Activated CD8-positive, alpha-beta T cell treated with anti-CD3 and anti-CD28 coated beads for 36 hours (primary cell): ENCODE measurements at regions not wholly inside any gene's neighbourhood (a gene's known extent, or its start where the extent isn't known, plus 50 kb on each side); places are given as distances from the start of the nearest gene placed in this dataset.

ENCODE experiments used
- ATAC-seq: fragments of 200-7000 bp; cut with Tn5 transposase; one replicate; pipeline ENCODE4 v1.10.0; 2021; ENCODE audit warnings: mild to moderate bottlenecking, moderate library complexity
- CTCF ChIA-PET: fragments of 350-600 bp; sonication (Branson Sonifier 250); formaldehyde crosslinking; loops from one replicate; lab custom pipeline; 2021; ENCODE audit warnings: antibody characterized with exemption; lab: Charles Lee
- POLR2A ChIA-PET: fragments of 350-600 bp; sonication (Branson Sonifier 250); formaldehyde crosslinking; loops from one replicate; lab custom pipeline; 2021; ENCODE audit warnings: antibody characterized with exemption; lab: Charles Lee
- DNase-seq: peaks from one replicate; pipeline ENCODE4 v3.0.0-alpha.2; 2020
- H3K27ac Mint-ChIP-seq: one replicate; pipeline ENCODE4 v1.8.0; 2021; ENCODE audit warnings: mild to moderate bottlenecking, mixed read lengths
- H3K27me3 Mint-ChIP-seq: one replicate; pipeline ENCODE4 v1.8.0; 2021; ENCODE audit warnings: mixed read lengths
- H3K36me3 Mint-ChIP-seq: one replicate; pipeline ENCODE4 v1.8.0; 2021; ENCODE audit warnings: low read depth, mixed read lengths
- H3K4me1 Mint-ChIP-seq: one replicate; pipeline ENCODE4 v1.8.0; 2021; ENCODE audit warnings: low read depth, mixed read lengths
- H3K4me3 Mint-ChIP-seq: one replicate; pipeline ENCODE4 v1.8.0; 2021; ENCODE audit warnings: mild to moderate bottlenecking, moderate library complexity, mixed read lengths
- H3K9me3 Mint-ChIP-seq: one replicate; pipeline ENCODE4 v1.8.0; 2021; ENCODE audit warnings: mixed read lengths
- intact Hi-C: fragments of 100-400 bp; cut with micrococcal nuclease; formaldehyde crosslinking; loops from one replicate; pipeline ENCODE4 v1.10.0; 2022
- TF ChIP-seq, protein P1 (sequence below): fragments of 200-600 bp; IDR thresholded peaks from one replicate; pipeline ENCODE4 v1.8.0; 2022; ENCODE audit warnings: antibody characterized with exemption, mild to moderate bottlenecking

DNA sequence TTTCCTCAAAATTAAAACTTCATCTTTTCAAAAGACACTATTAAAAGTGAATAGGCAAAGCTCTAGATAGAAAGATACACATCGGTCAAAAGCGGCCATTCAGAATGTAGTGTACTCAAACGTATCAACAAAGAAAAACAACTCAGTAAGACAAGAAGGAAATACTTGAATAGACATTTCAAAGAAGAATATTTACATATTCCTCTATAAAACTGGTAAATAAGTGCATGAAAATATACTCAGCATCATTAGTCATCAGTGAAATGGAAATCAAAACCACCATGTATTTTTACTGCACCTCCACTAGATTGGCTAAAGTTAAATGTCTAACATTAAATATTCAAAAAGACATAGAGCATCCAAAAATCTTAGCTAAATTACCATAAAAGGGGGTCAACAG, 551.1 kb upstream of the SORCS1 start:
- POLR2A ChIA-PET: no interaction called here

DNA sequence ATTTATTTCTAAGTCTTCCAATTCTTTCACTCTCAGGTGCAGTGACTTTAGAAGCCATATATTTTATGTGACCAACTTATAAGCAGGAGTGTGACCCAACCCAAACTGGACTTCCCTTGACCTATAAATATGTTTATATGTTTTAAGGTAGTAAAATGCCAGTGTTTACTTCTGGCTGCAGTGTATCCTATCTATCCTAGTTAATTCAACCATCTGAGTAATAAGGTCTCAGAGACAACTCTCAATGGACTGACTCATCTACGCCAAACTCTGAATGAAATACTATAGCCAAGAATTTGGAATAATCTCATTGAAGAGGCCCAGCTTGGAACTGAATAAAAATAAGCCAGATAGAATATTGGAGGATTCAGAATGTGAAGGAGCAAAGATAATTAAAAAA, 544.5 kb upstream of the SORCS1 start:
- ATAC-seq (no peak), DNase-seq (no peak)
- no peaks in the 10 kb centered on the region for H3K36me3 Mint-ChIP-seq
- intact Hi-C loops: no loop called here
- TF ChIP-seq, protein P1, sequence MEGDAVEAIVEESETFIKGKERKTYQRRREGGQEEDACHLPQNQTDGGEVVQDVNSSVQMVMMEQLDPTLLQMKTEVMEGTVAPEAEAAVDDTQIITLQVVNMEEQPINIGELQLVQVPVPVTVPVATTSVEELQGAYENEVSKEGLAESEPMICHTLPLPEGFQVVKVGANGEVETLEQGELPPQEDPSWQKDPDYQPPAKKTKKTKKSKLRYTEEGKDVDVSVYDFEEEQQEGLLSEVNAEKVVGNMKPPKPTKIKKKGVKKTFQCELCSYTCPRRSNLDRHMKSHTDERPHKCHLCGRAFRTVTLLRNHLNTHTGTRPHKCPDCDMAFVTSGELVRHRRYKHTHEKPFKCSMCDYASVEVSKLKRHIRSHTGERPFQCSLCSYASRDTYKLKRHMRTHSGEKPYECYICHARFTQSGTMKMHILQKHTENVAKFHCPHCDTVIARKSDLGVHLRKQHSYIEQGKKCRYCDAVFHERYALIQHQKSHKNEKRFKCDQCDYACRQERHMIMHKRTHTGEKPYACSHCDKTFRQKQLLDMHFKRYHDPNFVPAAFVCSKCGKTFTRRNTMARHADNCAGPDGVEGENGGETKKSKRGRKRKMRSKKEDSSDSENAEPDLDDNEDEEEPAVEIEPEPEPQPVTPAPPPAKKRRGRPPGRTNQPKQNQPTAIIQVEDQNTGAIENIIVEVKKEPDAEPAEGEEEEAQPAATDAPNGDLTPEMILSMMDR: no peak
- H3K9me3 Mint-ChIP-seq: peaks cover 14% of the 10 kb centered on the region
- ChIA-PET CTCF (no interaction called here), POLR2A (no interaction called here)
- H3K27ac Mint-ChIP-seq: no peak overlapping the region
- H3K27me3 Mint-ChIP-seq: no peaks in the 10 kb centered on the region
- no peaks in the 10 kb centered on the region for H3K4me1 Mint-ChIP-seq
- H3K4me3 Mint-ChIP-seq: no peak overlapping the region

More for the DNA sequence above, 551.1 kb upstream of the SORCS1 start:
- no peak overlapping the region for H3K4me3 Mint-ChIP-seq
- peaks cover 18% of the 10 kb centered on the region for H3K9me3 Mint-ChIP-seq
- DNase-seq: no peak
- H3K4me1 Mint-ChIP-seq: no peaks in the 10 kb centered on the region
- H3K27ac Mint-ChIP-seq: no peak overlapping the region
- TF ChIP-seq, protein P1: no peak
- CTCF ChIA-PET: no interaction called here
- ATAC-seq: no peak
- no peaks in the 10 kb centered on the region for H3K27me3 Mint-ChIP-seq
- intact Hi-C loops: no loop called here
- H3K36me3 Mint-ChIP-seq: no peaks in the 10 kb centered on the region

DNA sequence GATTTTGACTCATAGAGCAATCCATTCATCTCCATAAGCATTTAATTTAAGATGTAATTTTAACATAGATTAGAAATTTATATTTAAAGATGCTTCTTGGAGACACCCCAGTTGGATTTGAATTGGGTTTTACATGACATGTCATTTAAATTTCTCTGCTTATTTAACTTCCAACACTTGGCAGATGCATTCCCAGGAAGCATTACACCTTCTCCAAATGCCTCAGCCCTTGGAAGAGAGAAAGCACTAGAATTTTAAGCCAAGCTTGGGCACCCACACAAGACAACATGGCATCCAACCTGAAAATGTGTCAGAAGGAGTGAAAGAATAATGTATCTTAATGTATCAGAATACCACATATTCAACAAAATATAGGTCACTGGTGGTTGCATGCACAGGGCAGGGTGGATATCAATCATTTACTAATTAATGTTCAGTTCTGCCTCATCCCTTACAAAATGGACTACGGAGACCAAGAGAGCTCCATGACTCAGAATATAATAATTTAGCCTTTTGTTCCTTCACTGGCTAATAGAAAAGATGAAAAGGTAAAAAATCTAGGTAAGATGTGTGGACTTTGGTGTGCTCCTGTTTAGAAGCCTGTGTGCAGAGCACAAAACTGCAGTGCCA, 541.7 kb upstream of the SORCS1 start:
- DNase-seq (no peak), ATAC-seq (no peak)
- no peak overlapping the region for H3K4me3 Mint-ChIP-seq
- CTCF ChIA-PET: no interaction called here
- no peaks in the 10 kb centered on the region for H3K27me3 Mint-ChIP-seq
- no peaks in the 10 kb centered on the region for H3K36me3 Mint-ChIP-seq
- POLR2A ChIA-PET: no interaction called here
- H3K27ac Mint-ChIP-seq: no peak overlapping the region
- H3K9me3 Mint-ChIP-seq: peaks cover 9% of the 10 kb centered on the region
- TF ChIP-seq, protein P1: no peak
- no peaks in the 10 kb centered on the region for H3K4me1 Mint-ChIP-seq
- intact Hi-C loops: no loop called here

DNA sequence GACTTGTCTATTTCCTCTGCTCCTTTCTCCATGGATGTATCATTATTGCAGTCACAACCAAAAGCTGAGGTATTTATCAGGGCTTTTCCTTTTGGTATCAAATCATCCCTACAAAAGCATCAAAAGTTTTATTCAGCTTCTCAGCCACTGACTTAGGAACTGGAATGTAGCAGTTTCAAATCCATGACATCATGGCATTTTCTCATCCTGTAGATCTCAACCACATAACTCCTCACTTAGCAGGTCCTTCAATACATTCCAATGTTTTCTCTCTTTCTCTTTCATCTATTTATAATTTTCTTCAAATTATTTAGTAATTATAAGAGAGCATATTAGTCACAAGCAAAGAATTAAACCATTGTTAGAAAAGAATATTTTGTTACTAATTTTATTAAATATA, 537.4 kb upstream of the SORCS1 start:
- ChIA-PET POLR2A (no interaction called here), CTCF (no interaction called here)
- TF ChIP-seq, protein P1: no peak
- no peak overlapping the region for H3K27ac Mint-ChIP-seq
- H3K36me3 Mint-ChIP-seq: no peaks in the 10 kb centered on the region
- no peaks in the 10 kb centered on the region for H3K27me3 Mint-ChIP-seq
- ATAC-seq: no peak
- H3K4me3 Mint-ChIP-seq: no peak overlapping the region
- no peak for DNase-seq
- peaks cover 3% of the 10 kb centered on the region for H3K9me3 Mint-ChIP-seq
- intact Hi-C loops: no loop called here
- H3K4me1 Mint-ChIP-seq: no peaks in the 10 kb centered on the region

DNA sequence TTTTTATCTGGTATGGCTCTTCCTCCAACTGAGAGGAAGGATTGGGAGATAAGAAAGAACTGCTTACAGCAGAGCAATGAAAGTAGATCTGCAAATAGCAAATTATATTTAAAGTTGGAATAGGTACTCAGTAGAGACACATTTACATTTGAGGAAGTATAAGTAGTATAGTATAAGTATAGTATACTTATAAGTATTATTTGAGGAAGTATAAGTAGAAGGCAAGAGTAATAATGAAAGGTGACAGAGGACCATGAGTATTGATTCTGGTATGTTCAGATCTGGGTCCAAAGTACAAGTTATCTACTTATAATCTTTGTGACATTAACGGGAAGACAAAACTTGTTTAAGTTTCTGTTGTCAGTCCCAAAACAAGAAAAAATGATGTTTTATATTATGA, 527.6 kb upstream of the SORCS1 start:
- Mint-ChIP-seq H3K4me3 (no peak overlapping the region), H3K27ac (no peak overlapping the region), H3K4me1 (no peaks in the 10 kb centered on the region), H3K27me3 (no peaks in the 10 kb centered on the region), H3K9me3 (no peaks in the 10 kb centered on the region), H3K36me3 (no peaks in the 10 kb centered on the region)
- POLR2A ChIA-PET: no interaction called here
- ATAC-seq (no peak), DNase-seq (no peak)
- TF ChIP-seq, protein P1: no peak
- intact Hi-C loops: no loop called here
- CTCF ChIA-PET: no interaction called here
